ENCODE measurements at regions not wholly inside any gene's neighbourhood (a gene's known extent, or its start where the extent isn't known, plus 50 kb on each side); places are given as distances from the start of the nearest gene placed in this dataset.
A peak's percentile ranks its signal among the peaks of the same experiment; 100 is the strongest.

DNA sequence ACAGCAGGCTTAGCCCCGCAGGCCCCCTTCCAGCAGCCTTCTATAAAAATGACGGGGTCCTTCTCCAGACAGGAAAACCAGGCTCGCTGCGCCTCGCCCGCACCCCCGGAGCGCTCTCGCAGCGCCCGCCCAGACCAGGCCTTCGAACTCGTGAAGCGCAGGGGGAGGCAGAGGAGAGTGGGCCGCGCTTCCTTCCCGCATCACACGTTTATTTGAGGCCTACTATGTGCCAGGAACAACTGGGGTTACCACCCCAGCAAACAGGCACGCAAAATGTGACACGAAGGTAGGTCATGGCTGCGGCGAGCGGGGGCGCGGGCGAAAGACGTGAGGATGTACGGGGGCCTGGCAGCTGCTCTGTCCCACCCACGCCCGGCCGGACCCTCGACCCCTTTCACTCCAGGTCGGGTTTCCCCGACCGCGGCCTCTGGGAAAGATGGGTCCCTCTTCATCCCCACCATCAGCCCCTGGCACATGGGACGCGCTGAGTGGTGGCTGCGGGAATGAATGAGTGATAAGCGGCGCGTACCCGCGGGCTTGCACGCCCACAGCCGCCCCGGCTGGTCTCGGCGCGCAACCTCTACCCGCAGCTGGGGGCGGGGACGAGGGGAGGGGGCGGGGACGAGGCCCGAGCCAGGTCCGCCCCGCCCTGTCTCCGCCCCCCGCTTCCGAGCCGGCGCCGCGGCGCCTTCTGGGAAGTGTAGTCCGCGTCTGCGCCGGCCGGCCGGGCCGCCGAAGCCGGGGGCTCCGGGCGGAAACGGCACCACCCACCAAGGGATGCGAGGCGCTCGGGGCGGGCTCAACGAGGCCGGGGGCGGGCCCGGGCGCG lies 59.1 kb downstream of the ZNF467 start:
- peak; percentile 61 to 78 for DNase-seq (ENCODE audit: low read depth in 1 of 2, low spot score in 1 of 2)
- TF ChIP-seq POLR2AphosphoS5 (IDR thresholded peaks at IDR 0.05; ENCODE audit: low read depth) (no peak), CTCF (IDR thresholded peaks at IDR 0.05; ENCODE audit: insufficient read depth, low read length) (no peak), SPI1 (IDR thresholded peaks at IDR 0.05; ENCODE audit: borderline replicate concordance, low read depth) (no peak), GABPA (IDR thresholded peaks at IDR 0.05; ENCODE audit: low read depth) (no peak)
- TF ChIP-seq, protein P1, sequence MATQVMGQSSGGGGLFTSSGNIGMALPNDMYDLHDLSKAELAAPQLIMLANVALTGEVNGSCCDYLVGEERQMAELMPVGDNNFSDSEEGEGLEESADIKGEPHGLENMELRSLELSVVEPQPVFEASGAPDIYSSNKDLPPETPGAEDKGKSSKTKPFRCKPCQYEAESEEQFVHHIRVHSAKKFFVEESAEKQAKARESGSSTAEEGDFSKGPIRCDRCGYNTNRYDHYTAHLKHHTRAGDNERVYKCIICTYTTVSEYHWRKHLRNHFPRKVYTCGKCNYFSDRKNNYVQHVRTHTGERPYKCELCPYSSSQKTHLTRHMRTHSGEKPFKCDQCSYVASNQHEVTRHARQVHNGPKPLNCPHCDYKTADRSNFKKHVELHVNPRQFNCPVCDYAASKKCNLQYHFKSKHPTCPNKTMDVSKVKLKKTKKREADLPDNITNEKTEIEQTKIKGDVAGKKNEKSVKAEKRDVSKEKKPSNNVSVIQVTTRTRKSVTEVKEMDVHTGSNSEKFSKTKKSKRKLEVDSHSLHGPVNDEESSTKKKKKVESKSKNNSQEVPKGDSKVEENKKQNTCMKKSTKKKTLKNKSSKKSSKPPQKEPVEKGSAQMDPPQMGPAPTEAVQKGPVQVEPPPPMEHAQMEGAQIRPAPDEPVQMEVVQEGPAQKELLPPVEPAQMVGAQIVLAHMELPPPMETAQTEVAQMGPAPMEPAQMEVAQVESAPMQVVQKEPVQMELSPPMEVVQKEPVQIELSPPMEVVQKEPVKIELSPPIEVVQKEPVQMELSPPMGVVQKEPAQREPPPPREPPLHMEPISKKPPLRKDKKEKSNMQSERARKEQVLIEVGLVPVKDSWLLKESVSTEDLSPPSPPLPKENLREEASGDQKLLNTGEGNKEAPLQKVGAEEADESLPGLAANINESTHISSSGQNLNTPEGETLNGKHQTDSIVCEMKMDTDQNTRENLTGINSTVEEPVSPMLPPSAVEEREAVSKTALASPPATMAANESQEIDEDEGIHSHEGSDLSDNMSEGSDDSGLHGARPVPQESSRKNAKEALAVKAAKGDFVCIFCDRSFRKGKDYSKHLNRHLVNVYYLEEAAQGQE (IDR thresholded peaks at IDR 0.05; ENCODE audit: insufficient replicate concordance, low read depth), result no peak
- H3K27ac ChIP-seq (replicated peaks), result 0 out of 2 replicates have a peak overlapping the region, but pooled peaks have one; percentile 7

DNA sequence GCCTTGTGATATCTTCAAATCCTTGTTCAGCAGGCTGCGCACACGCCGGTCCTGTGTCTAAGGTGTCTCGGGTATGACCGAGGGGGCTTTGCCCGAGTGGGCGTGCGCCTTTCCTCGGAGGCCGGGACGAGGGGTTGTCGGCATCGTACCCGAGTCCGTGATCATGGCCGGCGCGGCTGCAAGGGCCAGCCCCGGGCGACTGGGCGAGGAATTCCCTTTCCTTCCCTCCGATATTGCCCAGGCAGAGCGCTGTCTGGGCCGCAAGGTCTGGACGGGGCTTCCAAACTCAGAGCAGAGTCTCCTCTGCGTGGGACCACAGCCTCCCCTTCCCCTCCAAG lies 59.7 kb downstream of the ZNF467 start:
- H3K27me3 ChIP-seq (ENCODE audit: insufficient read depth, poor library complexity, severe bottlenecking), result no peaks in the 10 kb centered on the region
- TF ChIP-seq CTCF (IDR thresholded peaks at IDR 0.05; ENCODE audit: insufficient read depth, low read length) (no peak), GABPA (IDR thresholded peaks at IDR 0.05; ENCODE audit: low read depth) (no peak), POLR2AphosphoS5 (IDR thresholded peaks at IDR 0.05; ENCODE audit: low read depth) (no peak), SPI1 (IDR thresholded peaks at IDR 0.05; ENCODE audit: borderline replicate concordance, low read depth) (no peak)
- TF ChIP-seq, protein P1 (IDR thresholded peaks at IDR 0.05; ENCODE audit: insufficient replicate concordance, low read depth), result no peak
- no peak overlapping the region for H3K27ac ChIP-seq (replicated peaks)
- DNase-seq (ENCODE audit: low read depth in 1 of 2, low spot score in 1 of 2), result no peak
- H3K4me3 ChIP-seq (replicated peaks; ENCODE audit: insufficient read depth, low read length), result no peak overlapping the region

More for the DNA sequence above, 59.1 kb downstream of the ZNF467 start:
- H3K27me3 ChIP-seq (ENCODE audit: insufficient read depth, poor library complexity, severe bottlenecking), result no peaks in the 10 kb centered on the region
- H3K4me3 ChIP-seq (replicated peaks; ENCODE audit: insufficient read depth, low read length), result peak overlapping the region; percentile 60

GRCh38 chr7:149713061-149713730 lies 60.2 kb downstream of the ZNF467 start:
- no peak for DNase-seq (ENCODE audit: low read depth in 1 of 2, low spot score in 1 of 2)
- H3K27me3 ChIP-seq (ENCODE audit: insufficient read depth, poor library complexity, severe bottlenecking), result no peaks in the 10 kb centered on the region
- no peak overlapping the region for H3K27ac ChIP-seq (replicated peaks)
- TF ChIP-seq CTCF (IDR thresholded peaks at IDR 0.05; ENCODE audit: insufficient read depth, low read length), result no peak
- TF ChIP-seq GABPA (IDR thresholded peaks at IDR 0.05; ENCODE audit: low read depth), result no peak
- TF ChIP-seq POLR2AphosphoS5 (IDR thresholded peaks at IDR 0.05; ENCODE audit: low read depth), result no peak
- TF ChIP-seq, protein P1 (IDR thresholded peaks at IDR 0.05; ENCODE audit: insufficient replicate concordance, low read depth), result no peak
- no peak for TF ChIP-seq SPI1 (IDR thresholded peaks at IDR 0.05; ENCODE audit: borderline replicate concordance, low read depth)
- no peak overlapping the region for H3K4me3 ChIP-seq (replicated peaks; ENCODE audit: insufficient read depth, low read length)
